ENCODE measurements at regions not wholly inside any gene's neighbourhood (a gene's known extent, or its start where the extent isn't known, plus 50 kb on each side); places are given as distances from the start of the nearest gene placed in this dataset.

GRCh38 chr18:29874519-29875098, 1167.9 kb downstream of the DSC3 start:
- intact Hi-C loops (cut with DNase I) = no loop called here
- DNase-seq = no peak

GRCh38 chr18:29873211-29873610, 1169.3 kb downstream of the DSC3 start:
- peak in 1 of 2 donors; percentile 15 for ATAC-seq
- TF ChIP-seq CTCF (IDR thresholded peaks at IDR 0.05) = no peak
- intact Hi-C loops (cut with DNase I) = no loop called here

More at GRCh38 chr18:29874519-29875098, 1167.9 kb downstream of the DSC3 start:
- Histone ChIP-seq H3K4me1 (no peaks in the 10 kb centered on the region), H3K27ac (no peak overlapping the region), H3K9me3 (no peaks in the 10 kb centered on the region), H3K27me3 (ENCODE audit: low read depth) (no peaks in the 10 kb centered on the region), H3K4me3 (no peak overlapping the region), H3K36me3 (no peaks in the 10 kb centered on the region)
- TF ChIP-seq CTCF (IDR thresholded peaks at IDR 0.05) = peak; percentile 42
- ATAC-seq = no peak

GRCh38 chr18:29871246-29871645, 1171.3 kb downstream of the DSC3 start:
- ATAC-seq (no peak), DNase-seq (no peak)
- no peak overlapping the region for H3K4me3 ChIP-seq
- no peaks in the 10 kb centered on the region for H3K36me3 ChIP-seq
- TF ChIP-seq CTCF (IDR thresholded peaks at IDR 0.05) = no peak
- intact Hi-C loops (cut with DNase I) = no loop called here
- H3K27me3 ChIP-seq (ENCODE audit: low read depth) = no peaks in the 10 kb centered on the region
- H3K4me1 ChIP-seq = no peaks in the 10 kb centered on the region
- no peaks in the 10 kb centered on the region for H3K9me3 ChIP-seq
- no peak overlapping the region for H3K27ac ChIP-seq

More at GRCh38 chr18:29873211-29873610, 1169.3 kb downstream of the DSC3 start:
- Histone ChIP-seq H3K4me3 (no peak overlapping the region), H3K36me3 (no peaks in the 10 kb centered on the region), H3K9me3 (no peaks in the 10 kb centered on the region), H3K4me1 (no peaks in the 10 kb centered on the region), H3K27ac (no peak overlapping the region), H3K27me3 (ENCODE audit: low read depth) (no peaks in the 10 kb centered on the region)
- no peak for DNase-seq

- intact Hi-C loops (cut with DNase I) = no loop called here
- Histone ChIP-seq H3K36me3 (no peaks in the 10 kb centered on the region), H3K4me3 (no peak overlapping the region), H3K9me3 (no peaks in the 10 kb centered on the region), H3K4me1 (no peaks in the 10 kb centered on the region), H3K27ac (no peak overlapping the region), H3K27me3 (ENCODE audit: low read depth) (no peaks in the 10 kb centered on the region)
- ATAC-seq (no peak), DNase-seq (no peak)
- no peak for TF ChIP-seq CTCF (IDR thresholded peaks at IDR 0.05)
These were observed 1179.7 kb downstream of the DSC3 start for GRCh38 chr18:29862824-29863223.

- no peaks in the 10 kb centered on the region for H3K4me1 ChIP-seq
- no peaks in the 10 kb centered on the region for H3K27me3 ChIP-seq (ENCODE audit: low read depth)
- H3K9me3 ChIP-seq = no peaks in the 10 kb centered on the region
- H3K27ac ChIP-seq = no peak overlapping the region
- H3K4me3 ChIP-seq = no peak overlapping the region
- DNase-seq (no peak), ATAC-seq (no peak)
- intact Hi-C loops (cut with DNase I) = no loop called here
- H3K36me3 ChIP-seq = no peaks in the 10 kb centered on the region
- TF ChIP-seq CTCF (IDR thresholded peaks at IDR 0.05) = no peak
These were observed 1186.9 kb downstream of the DSC3 start for GRCh38 chr18:29855637-29856036.

Data from lower lobe of right lung (tissue), 2 donors.